ENCODE measurements at regions not wholly inside any gene's neighbourhood (a gene's known extent, or its start where the extent isn't known, plus 50 kb on each side); places are given as distances from the start of the nearest gene placed in this dataset.

DNA sequence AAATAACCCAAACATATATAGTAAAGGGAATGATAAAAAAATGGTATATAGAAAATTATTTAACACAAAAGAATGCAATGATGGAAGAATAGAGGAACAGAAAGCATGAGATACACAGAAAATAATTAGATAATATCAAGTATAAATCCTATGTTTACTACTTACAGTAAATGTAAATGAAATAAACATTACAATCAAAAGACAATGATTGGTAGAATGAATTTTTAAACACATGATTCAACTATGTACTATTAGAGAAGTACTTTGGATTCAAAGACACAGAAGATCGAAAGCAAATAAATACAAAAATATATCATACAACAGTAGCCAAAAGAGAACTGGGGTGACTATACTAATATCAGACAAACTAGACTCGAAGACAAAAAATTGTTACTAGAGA lies 97.6 kb upstream of the PARD3B start:
- TF ChIP-seq, protein P1, sequence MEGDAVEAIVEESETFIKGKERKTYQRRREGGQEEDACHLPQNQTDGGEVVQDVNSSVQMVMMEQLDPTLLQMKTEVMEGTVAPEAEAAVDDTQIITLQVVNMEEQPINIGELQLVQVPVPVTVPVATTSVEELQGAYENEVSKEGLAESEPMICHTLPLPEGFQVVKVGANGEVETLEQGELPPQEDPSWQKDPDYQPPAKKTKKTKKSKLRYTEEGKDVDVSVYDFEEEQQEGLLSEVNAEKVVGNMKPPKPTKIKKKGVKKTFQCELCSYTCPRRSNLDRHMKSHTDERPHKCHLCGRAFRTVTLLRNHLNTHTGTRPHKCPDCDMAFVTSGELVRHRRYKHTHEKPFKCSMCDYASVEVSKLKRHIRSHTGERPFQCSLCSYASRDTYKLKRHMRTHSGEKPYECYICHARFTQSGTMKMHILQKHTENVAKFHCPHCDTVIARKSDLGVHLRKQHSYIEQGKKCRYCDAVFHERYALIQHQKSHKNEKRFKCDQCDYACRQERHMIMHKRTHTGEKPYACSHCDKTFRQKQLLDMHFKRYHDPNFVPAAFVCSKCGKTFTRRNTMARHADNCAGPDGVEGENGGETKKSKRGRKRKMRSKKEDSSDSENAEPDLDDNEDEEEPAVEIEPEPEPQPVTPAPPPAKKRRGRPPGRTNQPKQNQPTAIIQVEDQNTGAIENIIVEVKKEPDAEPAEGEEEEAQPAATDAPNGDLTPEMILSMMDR (IDR thresholded peaks at IDR 0.05): no peak
- TF ChIP-seq POLR2A (IDR thresholded peaks at IDR 0.05) (no peak), POLR2AphosphoS5 (IDR thresholded peaks at IDR 0.05) (no peak)
